ENCODE measurements at regions not wholly inside any gene's neighbourhood (a gene's known extent, or its start where the extent isn't known, plus 50 kb on each side); places are given as distances from the start of the nearest gene placed in this dataset.

DNA sequence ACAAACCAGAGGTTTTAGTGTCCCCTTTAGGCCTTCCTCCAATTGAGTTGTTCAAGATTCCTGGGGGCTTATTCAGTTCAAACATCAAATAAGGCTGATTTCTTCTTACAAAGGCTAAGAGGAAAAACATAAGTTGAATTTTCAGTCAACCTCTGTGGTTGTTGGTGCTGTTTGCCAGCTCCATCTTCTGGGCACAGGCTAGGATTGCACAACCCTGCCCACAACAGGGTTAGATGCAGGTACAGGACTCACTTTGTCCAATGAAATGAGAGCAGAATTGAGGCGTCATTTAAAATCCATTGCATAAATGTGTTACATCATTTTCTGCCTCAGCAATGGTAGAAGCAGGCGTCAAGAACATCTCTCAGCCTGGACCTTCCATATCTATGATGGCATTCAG is 173.3 kb downstream of the PMP22 start:
- TF ChIP-seq, protein P1, sequence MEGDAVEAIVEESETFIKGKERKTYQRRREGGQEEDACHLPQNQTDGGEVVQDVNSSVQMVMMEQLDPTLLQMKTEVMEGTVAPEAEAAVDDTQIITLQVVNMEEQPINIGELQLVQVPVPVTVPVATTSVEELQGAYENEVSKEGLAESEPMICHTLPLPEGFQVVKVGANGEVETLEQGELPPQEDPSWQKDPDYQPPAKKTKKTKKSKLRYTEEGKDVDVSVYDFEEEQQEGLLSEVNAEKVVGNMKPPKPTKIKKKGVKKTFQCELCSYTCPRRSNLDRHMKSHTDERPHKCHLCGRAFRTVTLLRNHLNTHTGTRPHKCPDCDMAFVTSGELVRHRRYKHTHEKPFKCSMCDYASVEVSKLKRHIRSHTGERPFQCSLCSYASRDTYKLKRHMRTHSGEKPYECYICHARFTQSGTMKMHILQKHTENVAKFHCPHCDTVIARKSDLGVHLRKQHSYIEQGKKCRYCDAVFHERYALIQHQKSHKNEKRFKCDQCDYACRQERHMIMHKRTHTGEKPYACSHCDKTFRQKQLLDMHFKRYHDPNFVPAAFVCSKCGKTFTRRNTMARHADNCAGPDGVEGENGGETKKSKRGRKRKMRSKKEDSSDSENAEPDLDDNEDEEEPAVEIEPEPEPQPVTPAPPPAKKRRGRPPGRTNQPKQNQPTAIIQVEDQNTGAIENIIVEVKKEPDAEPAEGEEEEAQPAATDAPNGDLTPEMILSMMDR (IDR thresholded peaks at IDR 0.05), result peak in 2 of 6 experiments; percentile 12 to 36
- no peak for TF ChIP-seq POLR2A (IDR thresholded peaks at IDR 0.05)
